OCI-LY1 (cell line): ENCODE measurements at regions not wholly inside any gene's neighbourhood (a gene's known extent, or its start where the extent isn't known, plus 50 kb on each side); places are given as distances from the start of the nearest gene placed in this dataset.

Experiments used
- H2AFZ ChIP-seq: fragments of 200-600 bp; sonication (generic), shearing (Covaris generic); 2 replicates; pipeline ENCODE4 v1.6.0; 2014; ENCODE audit warnings: antibody characterized with exemption, mild to moderate bottlenecking, low read length
- H3F3A ChIP-seq: fragments of 200-600 bp; sonication (generic), shearing (Covaris generic); 2 replicates; pipeline ENCODE4 v1.6.0; 2014; ENCODE audit warnings: mild to moderate bottlenecking, antibody characterized with exemption, low read length, moderate library complexity; ENCODE audit not compliant: insufficient read depth
- H3K27ac ChIP-seq: fragments of 200-600 bp; sonication (generic); 2 replicates; pipeline ENCODE4 v1.5.1; 2014; ENCODE audit warnings: low read length, mixed run types, mild to moderate bottlenecking, low read depth; ENCODE audit not compliant: poor library complexity, severe bottlenecking
- H3K27me3 ChIP-seq: fragments of 200-600 bp; sonication (generic); 2 replicates; pipeline ENCODE4 v1.6.0; 2014; ENCODE audit warnings: antibody characterized with exemption, mild to moderate bottlenecking, low read length, moderate library complexity; ENCODE audit not compliant: insufficient read depth
- H3K36me3 ChIP-seq: fragments of 200-600 bp; sonication (generic); 2 replicates; pipeline ENCODE4 v1.6.1; 2014; ENCODE audit warnings: mild to moderate bottlenecking, antibody characterized with exemption, low read length, moderate library complexity, mixed read lengths; ENCODE audit not compliant: insufficient read depth
- H3K4me1 ChIP-seq: fragments of 200-600 bp; sonication (generic); 2 replicates; pipeline ENCODE4 v1.5.1; 2014; ENCODE audit warnings: mild to moderate bottlenecking, low read length, moderate library complexity; ENCODE audit not compliant: insufficient read depth, severe bottlenecking
- H3K4me2 ChIP-seq: fragments of 200-600 bp; sonication (generic), shearing (Covaris generic); 2 replicates; pipeline ENCODE4 v1.6.1; 2014; ENCODE audit warnings: low read length
- H3K4me3 ChIP-seq: fragments of 200-600 bp; sonication (generic); 2 replicates; pipeline ENCODE4 v1.5.1; 2014; ENCODE audit warnings: low read length, low read depth, mild to moderate bottlenecking, mixed read lengths; ENCODE audit not compliant: poor library complexity, severe bottlenecking
- H3K79me2 ChIP-seq: fragments of 200-600 bp; shearing (Covaris generic); 2 replicates; pipeline ENCODE4 v1.6.1; 2016; ENCODE audit warnings: mixed run types, low read length, mixed read lengths; ENCODE audit not compliant: insufficient read depth
- H3K9ac ChIP-seq: fragments of 200-600 bp; sonication (generic), shearing (Covaris generic); 2 replicates; pipeline ENCODE4 v1.6.1; 2014; ENCODE audit warnings: mild to moderate bottlenecking, low read length, mixed read lengths
- H3K9me2 ChIP-seq: fragments of 200-600 bp; sonication (generic), shearing (Covaris generic); 2 replicates; pipeline ENCODE4 v1.6.1; 2014; ENCODE audit warnings: low read depth, mild to moderate bottlenecking, low read length, mixed read lengths
- H3K9me3 ChIP-seq: fragments of 200-600 bp; shearing (Covaris generic); 2 replicates; pipeline ENCODE4 v1.6.1; 2014; ENCODE audit warnings: low read length, mixed read lengths
- H4K20me1 ChIP-seq: fragments of 200-600 bp; sonication (generic), shearing (Covaris generic); 2 replicates; pipeline ENCODE4 v1.6.0; 2016; ENCODE audit warnings: mild to moderate bottlenecking, low read length; ENCODE audit not compliant: insufficient read depth
- CTCF ChIP-seq: fragments of 200-600 bp; sonication (generic), shearing (Covaris generic); IDR thresholded peaks from 2 replicates; pipeline ENCODE4 v1.5.1; 2017; ENCODE audit warnings: mild to moderate bottlenecking, antibody characterized with exemption, low read length, moderate library complexity, mixed read lengths
- EZH2 ChIP-seq: fragments of 200-600 bp; sonication (generic), shearing (Covaris generic); IDR thresholded peaks from 2 replicates; pipeline ENCODE4 v1.8.0; 2017; ENCODE audit warnings: borderline replicate concordance, mixed run types, mild to moderate bottlenecking, antibody characterized with exemption, low read length, moderate library complexity, mixed read lengths

DNA sequence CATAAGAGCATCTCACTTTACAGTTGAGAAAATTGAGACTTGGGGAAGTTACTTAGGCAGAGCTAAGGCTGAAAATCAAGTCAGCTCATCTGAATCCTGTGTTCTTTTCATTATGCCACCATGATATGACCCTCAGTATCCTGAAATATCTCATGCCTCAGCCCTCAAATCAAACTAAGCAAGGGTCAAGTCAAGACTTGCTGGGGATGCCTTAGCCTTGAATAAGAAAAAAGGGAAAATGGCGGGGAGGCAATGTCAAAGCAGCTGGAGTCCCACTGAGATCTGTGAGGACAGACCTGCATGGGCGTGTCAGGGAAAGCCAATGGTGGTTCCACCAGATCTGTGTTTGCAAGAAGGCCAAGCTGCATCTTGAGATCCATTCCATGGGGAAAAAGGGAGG, 91.0 kb upstream of the CACUL1 start:
- Histone ChIP-seq H3K4me1 (no peaks in the 10 kb centered on the region), H3K79me2 (no peaks in the 10 kb centered on the region), H3K36me3 (no peaks in the 10 kb centered on the region), H3K27ac (no peak overlapping the region), H3K9me2 (no peaks in the 10 kb centered on the region), H3F3A (no peaks in the 10 kb centered on the region), H3K9me3 (no peaks in the 10 kb centered on the region), H3K4me3 (no peak overlapping the region), H4K20me1 (no peaks in the 10 kb centered on the region), H3K9ac (no peak overlapping the region), H3K4me2 (no peak overlapping the region), H2AFZ (no peak overlapping the region), H3K27me3 (no peaks in the 10 kb centered on the region; the same call in 1 of the 2 replicates)
- no peak for TF ChIP-seq EZH2
- TF ChIP-seq CTCF, result no peak

- Histone ChIP-seq H3K9ac (no peak overlapping the region), H3K4me3 (no peak overlapping the region), H3K27ac (no peak overlapping the region), H3K9me3 (no peaks in the 10 kb centered on the region), H3K27me3 (no peaks in the 10 kb centered on the region), H3K4me1 (no peaks in the 10 kb centered on the region), H2AFZ (no peak overlapping the region), H3K9me2 (no peaks in the 10 kb centered on the region), H4K20me1 (no peaks in the 10 kb centered on the region), H3K79me2 (no peaks in the 10 kb centered on the region), H3K36me3 (no peaks in the 10 kb centered on the region), H3K4me2 (no peak overlapping the region), H3F3A (no peaks in the 10 kb centered on the region)
- TF ChIP-seq CTCF, result peak; percentile 80
- no peak for TF ChIP-seq EZH2
Observed at GRCh38 chr10:118850418-118851061, 95.8 kb upstream of the CACUL1 start.

GRCh38 chr10:118851062-118852035, 96.6 kb upstream of the CACUL1 start:
- no peak overlapping the region for H3K27ac ChIP-seq
- H3K4me2 ChIP-seq, result no peak overlapping the region
- H3K4me3 ChIP-seq, result no peak overlapping the region
- no peak overlapping the region for H2AFZ ChIP-seq
- H3K4me1 ChIP-seq, result no peaks in the 10 kb centered on the region
- H3K79me2 ChIP-seq, result no peaks in the 10 kb centered on the region
- TF ChIP-seq EZH2, result no peak
- no peak for TF ChIP-seq CTCF
- no peaks in the 10 kb centered on the region for H3K9me3 ChIP-seq
- no peaks in the 10 kb centered on the region for H4K20me1 ChIP-seq
- H3K27me3 ChIP-seq, result no peaks in the 10 kb centered on the region
- no peaks in the 10 kb centered on the region for H3K9me2 ChIP-seq
- no peaks in the 10 kb centered on the region for H3K36me3 ChIP-seq
- no peak overlapping the region for H3K9ac ChIP-seq
- no peaks in the 10 kb centered on the region for H3F3A ChIP-seq
